ENCODE measurements at regions not wholly inside any gene's neighbourhood (a gene's known extent, or its start where the extent isn't known, plus 50 kb on each side); places are given as distances from the start of the nearest gene placed in this dataset.

GRCh38 chr2:241924069-241924908 is 54.8 kb downstream of the RTP5 start:
- DNase-seq (ENCODE audit: low read depth): no peak

GRCh38 chr2:241924909-241925250 is 55.4 kb downstream of the RTP5 start:
- H3K4me3 ChIP-seq (ENCODE audit: low read depth, low read length): no peak overlapping the region
- no peak for DNase-seq (ENCODE audit: low read depth)
- no peak for TF ChIP-seq CTCF (IDR thresholded peaks at IDR 0.05; ENCODE audit: insufficient read depth, low read depth, low read length)

More at GRCh38 chr2:241924069-241924908, 54.8 kb downstream of the RTP5 start:
- TF ChIP-seq CTCF (IDR thresholded peaks at IDR 0.05; ENCODE audit: insufficient read depth, low read depth, low read length): no peak
- H3K4me3 ChIP-seq (ENCODE audit: low read depth, low read length): no peak overlapping the region

DNA sequence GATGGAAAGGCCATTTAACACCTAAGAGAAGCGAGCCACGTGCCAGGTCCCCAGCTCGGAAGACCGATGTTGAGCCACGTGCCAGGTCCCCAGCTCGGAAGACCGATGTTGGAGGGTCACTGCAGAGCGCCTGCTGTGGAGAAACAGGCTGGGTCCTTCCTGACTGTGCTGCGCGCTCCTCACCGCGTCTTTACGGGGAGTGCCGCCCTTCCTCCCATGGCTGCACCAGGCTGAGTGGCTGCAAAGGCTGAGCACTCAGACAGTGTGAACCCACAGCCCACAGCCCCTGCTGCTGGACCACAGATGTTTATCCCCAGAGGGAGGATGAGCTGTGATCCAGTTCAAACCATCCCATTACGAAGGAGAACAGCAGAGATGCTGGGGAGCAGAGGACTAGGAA is 55.7 kb downstream of the RTP5 start:
- TF ChIP-seq CTCF (IDR thresholded peaks at IDR 0.05; ENCODE audit: insufficient read depth, low read depth, low read length): no peak
- DNase-seq (ENCODE audit: low read depth): no peak
- H3K4me3 ChIP-seq (ENCODE audit: low read depth, low read length): no peak overlapping the region

DNA sequence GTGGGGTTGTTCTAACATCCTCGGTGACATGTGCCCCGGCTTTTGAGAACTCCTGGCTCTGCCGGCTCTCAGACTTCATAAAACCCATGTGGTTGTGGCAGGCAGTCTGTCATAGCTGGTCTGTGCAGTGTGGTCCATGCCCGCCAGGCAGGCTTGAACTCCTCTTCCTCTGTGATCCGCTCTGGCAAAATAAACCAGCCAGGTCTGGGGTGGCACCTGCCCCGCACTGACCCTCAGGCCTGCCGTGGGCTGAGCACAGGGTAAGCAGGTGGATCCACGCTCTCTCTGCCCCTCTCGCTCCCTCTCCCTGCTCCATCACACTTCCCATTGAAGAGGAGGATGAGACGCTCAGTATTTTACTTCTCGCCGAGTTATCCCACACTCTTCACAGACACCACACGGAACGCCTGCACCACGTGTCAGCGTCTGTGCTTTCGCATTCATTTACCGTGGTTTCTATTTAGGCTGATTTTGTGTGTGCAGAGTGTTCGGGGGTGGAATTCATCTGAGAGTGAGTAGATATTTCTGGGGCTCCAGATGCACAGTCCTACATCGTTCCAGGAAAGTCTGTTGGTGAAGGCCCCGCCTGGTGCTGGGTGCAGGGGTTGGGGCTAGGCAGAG is 56.4 kb downstream of the RTP5 start:
- no peak for DNase-seq (ENCODE audit: low read depth)
- H3K4me3 ChIP-seq (ENCODE audit: low read depth, low read length): no peak overlapping the region
- TF ChIP-seq CTCF (IDR thresholded peaks at IDR 0.05; ENCODE audit: insufficient read depth, low read depth, low read length): no peak

- DNase-seq (ENCODE audit: low read depth): no peak
- no peak overlapping the region for H3K4me3 ChIP-seq (ENCODE audit: low read depth, low read length)
- no peak for TF ChIP-seq CTCF (IDR thresholded peaks at IDR 0.05; ENCODE audit: insufficient read depth, low read depth, low read length)
Measured at GRCh38 chr2:241926541-241927311, 57.2 kb downstream of the RTP5 start.

DNA sequence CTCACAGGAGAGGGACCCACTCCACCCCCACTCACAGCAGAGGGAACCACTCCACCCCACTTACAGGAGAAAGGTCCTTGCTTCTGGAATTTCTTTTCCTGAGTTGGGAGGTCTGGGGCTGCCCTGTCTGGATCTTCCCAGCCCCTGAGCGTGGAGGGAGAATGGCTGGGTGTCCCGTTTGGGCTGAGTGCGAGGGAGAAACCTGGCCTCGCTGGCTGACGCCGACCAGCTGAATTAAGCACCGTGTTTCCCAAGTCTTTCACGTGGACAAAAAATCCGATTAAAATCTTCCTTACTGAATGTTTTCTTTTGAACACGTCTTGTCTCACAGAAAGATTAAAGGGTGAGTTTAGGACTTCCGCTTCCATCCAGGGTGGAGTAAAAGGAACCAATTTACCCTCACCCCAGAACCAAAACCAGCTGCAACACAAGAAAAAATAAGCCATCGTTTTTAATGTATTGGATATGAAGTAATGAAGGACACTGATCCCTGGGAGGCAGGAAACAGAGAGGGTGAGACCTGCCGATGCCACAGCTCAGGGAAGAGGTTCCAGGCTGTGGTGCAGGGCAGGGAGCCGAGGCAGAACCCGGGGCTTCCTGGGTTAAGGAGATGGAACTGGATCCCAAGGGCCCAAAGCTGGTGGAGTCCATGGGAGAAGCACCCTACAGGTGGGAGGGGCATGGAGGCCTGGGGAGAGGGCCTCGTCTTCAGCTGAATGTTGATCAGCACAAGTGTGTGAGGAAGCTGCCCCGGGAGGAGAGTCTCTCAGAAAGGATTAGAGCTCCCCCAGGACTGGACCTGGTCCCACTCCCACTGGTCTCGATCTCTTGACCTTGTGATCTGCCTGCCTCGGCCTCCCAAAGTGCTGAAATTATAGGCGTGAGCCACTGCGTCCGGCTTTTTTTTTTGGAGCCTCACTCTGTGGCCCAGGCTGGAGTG is 60.3 kb downstream of the RTP5 start:
- TF ChIP-seq CTCF (IDR thresholded peaks at IDR 0.05; ENCODE audit: insufficient read depth, low read depth, low read length): no peak

More for the DNA sequence above, 60.3 kb downstream of the RTP5 start:
- no peak for DNase-seq (ENCODE audit: low read depth)
- H3K4me3 ChIP-seq (ENCODE audit: low read depth, low read length): no peak overlapping the region

Data from fibroblast of villous mesenchyme (primary cell).